ENCODE measurements at regions not wholly inside any gene's neighbourhood (a gene's known extent, or its start where the extent isn't known, plus 50 kb on each side); places are given as distances from the start of the nearest gene placed in this dataset.

GRCh38 chr11:92099183-92099582 is 125.4 kb upstream of the FAT3 start:
- in situ Hi-C loops (cut with HindIII; ENCODE audit: low pct_unique_long_range_greater_than_20kb, low sequenced_read_pairs), result no loop called here
- CTCF ChIA-PET, result no interaction called here
- H3K36me3 ChIP-seq (ENCODE audit: control insufficient read depth, insufficient read depth, low read length), result no peaks in the 10 kb centered on the region

DNA sequence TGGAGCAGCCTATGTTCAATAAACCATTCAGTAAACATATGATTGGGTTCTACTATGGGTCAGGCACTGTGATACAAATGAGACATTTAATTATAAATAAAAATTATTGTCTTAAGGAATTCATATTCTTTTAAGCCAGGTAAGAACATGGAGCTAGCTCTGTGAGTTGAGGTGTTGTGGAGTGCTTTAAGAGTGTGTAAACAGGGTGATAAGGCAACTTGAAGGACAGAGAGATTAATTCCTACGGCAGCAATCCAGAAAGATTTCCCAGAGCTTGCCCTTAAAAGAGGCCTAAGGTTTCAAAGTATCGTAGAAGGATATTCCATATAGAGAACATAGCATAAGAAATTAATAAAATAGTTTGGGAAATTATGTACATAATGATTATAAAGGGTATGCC is 126.4 kb upstream of the FAT3 start:
- in situ Hi-C loops (cut with HindIII; ENCODE audit: low pct_unique_long_range_greater_than_20kb, low sequenced_read_pairs) (no loop called here), intact Hi-C loops (cut with micrococcal nuclease; ENCODE audit: unreplicated experiment) (no loop called here)
- H3K9me3 ChIP-seq (ENCODE audit: control insufficient read depth, insufficient read depth, low read depth, low read length), result no peaks in the 10 kb centered on the region
- no peak for TF ChIP-seq TCF7L2 (IDR thresholded peaks at IDR 0.05; ENCODE audit: low read depth, low read length)
- no peak for TF ChIP-seq SIN3A (IDR thresholded peaks at IDR 0.05; ENCODE audit: borderline replicate concordance, insufficient read depth, low read depth, low read length)
- no peak for TF ChIP-seq POLR2AphosphoS5 (IDR thresholded peaks at IDR 0.05; ENCODE audit: low read depth, low read length)
- no peak for TF ChIP-seq CTCF (IDR thresholded peaks at IDR 0.05)
- no peak for TF ChIP-seq REST (IDR thresholded peaks at IDR 0.05; ENCODE audit: insufficient read depth in 1 of 2, low read depth in 2 of 2, low read length in 1 of 2)
- H3K4me3 ChIP-seq (ENCODE audit: low read depth in 2 of 2, low read length in 2 of 2), result no peak overlapping the region
- BruUV-seq (replicated peaks), result no TSS peak
- H3K36me3 ChIP-seq (ENCODE audit: control insufficient read depth, insufficient read depth, low read length), result no peaks in the 10 kb centered on the region
- DNase-seq (ENCODE audit: low read depth, low spot score), result no peak
- no peaks in the 10 kb centered on the region for H3K27me3 ChIP-seq (ENCODE audit: control insufficient read depth, insufficient read depth, low read length)
- ATAC-seq, result no peak
- ChIA-PET CTCF (no interaction called here), POLR2A (no interaction called here)
- H3K4me1 ChIP-seq (ENCODE audit: control insufficient read depth, insufficient read depth, low read length), result no peaks in the 10 kb centered on the region
- no peak overlapping the region for H3K27ac ChIP-seq (ENCODE audit: low read length)

More at GRCh38 chr11:92099183-92099582, 125.4 kb upstream of the FAT3 start:
- intact Hi-C loops (cut with micrococcal nuclease; ENCODE audit: unreplicated experiment), result no loop called here
- BruUV-seq (replicated peaks), result no TSS peak
- TF ChIP-seq CTCF (IDR thresholded peaks at IDR 0.05), result no peak
- no peak for TF ChIP-seq POLR2AphosphoS5 (IDR thresholded peaks at IDR 0.05; ENCODE audit: low read depth, low read length)
- TF ChIP-seq REST (IDR thresholded peaks at IDR 0.05; ENCODE audit: insufficient read depth in 1 of 2, low read depth in 2 of 2, low read length in 1 of 2), result no peak
- no peak for TF ChIP-seq SIN3A (IDR thresholded peaks at IDR 0.05; ENCODE audit: borderline replicate concordance, insufficient read depth, low read depth, low read length)
- no peak for TF ChIP-seq TCF7L2 (IDR thresholded peaks at IDR 0.05; ENCODE audit: low read depth, low read length)
- Histone ChIP-seq H3K27me3 (ENCODE audit: control insufficient read depth, insufficient read depth, low read length) (no peaks in the 10 kb centered on the region), H3K4me3 (ENCODE audit: low read depth in 2 of 2, low read length in 2 of 2) (no peak overlapping the region), H3K9me3 (ENCODE audit: control insufficient read depth, insufficient read depth, low read depth, low read length) (no peaks in the 10 kb centered on the region), H3K27ac (ENCODE audit: low read length) (no peak overlapping the region), H3K4me1 (ENCODE audit: control insufficient read depth, insufficient read depth, low read length) (no peaks in the 10 kb centered on the region)
- no peak for ATAC-seq
- POLR2A ChIA-PET, result no interaction called here
- DNase-seq (ENCODE audit: low read depth, low spot score), result no peak
